ENCODE measurements at regions not wholly inside any gene's neighbourhood (a gene's known extent, or its start where the extent isn't known, plus 50 kb on each side); places are given as distances from the start of the nearest gene placed in this dataset.

DNA sequence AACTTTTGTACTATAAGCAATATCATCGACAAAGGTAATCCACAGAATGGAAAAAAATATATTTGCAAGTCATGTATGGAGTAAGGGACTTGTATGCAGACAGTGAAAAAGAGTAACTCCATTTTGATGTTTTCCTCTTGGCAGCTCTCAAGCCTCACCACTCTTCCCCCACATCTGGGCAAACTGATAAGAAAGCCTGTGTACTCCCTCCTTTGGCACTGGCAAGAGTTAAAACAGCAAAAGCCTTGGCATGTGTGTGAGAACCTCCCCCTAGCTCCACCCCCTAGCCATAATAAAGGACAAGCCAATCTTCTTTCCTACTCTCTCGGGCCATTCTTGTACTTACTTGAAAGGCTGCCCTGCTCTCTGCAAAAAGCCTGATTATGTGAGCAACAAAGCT, 335.2 kb downstream of the LRATD1 start:
- no peaks in the 10 kb centered on the region for H3K4me1 ChIP-seq (ENCODE audit: control insufficient read depth in 3 of 3, insufficient read depth in 2 of 3, low read depth in 1 of 3, low read length in 2 of 3)
- H3K9me3 ChIP-seq (ENCODE audit: control insufficient read depth in 2 of 2, insufficient read depth in 1 of 2, low read depth in 1 of 2, low read length in 1 of 2) = no peaks in the 10 kb centered on the region
- FAIRE-seq (no peak), DNase-seq (no peak)
- no peaks in the 10 kb centered on the region for H3K27me3 ChIP-seq (ENCODE audit: control insufficient read depth in 3 of 3, insufficient read depth in 3 of 3, low read length in 3 of 3)
- no peak overlapping the region for H3K27ac ChIP-seq (ENCODE audit: low read depth in 1 of 3, low read length in 2 of 3)
- no peak overlapping the region for H3K4me3 ChIP-seq (ENCODE audit: low read depth in 1 of 3, low read length in 3 of 3)
- H3K36me3 ChIP-seq (ENCODE audit: control insufficient read depth in 3 of 3, insufficient read depth in 2 of 3, low read depth in 1 of 3, low read length in 3 of 3) = no peaks in the 10 kb centered on the region
- 41 to 45% (median 42%) methylated on average over 2 of the region's 2 CpGs for WGBS, 3 donors

DNA sequence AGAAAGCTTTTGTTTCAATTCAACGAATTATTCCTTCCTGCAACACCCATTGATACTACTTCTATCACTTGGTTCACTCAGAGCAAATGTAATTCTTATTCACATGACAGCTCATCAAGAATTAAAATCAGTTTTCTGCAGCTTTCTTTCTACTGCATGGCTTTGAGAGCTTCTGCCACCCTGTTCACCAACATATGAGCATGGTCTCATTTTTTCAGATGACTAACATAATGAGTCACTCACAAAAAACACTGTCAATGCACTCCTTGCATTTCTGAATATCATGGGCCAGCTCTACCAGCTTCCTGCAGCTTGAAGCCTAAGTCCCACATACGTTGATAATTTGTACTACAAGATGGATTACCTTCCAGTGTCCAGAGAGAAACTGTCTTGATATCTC, 342.9 kb downstream of the LRATD1 start:
- H3K4me1 ChIP-seq (ENCODE audit: control insufficient read depth in 3 of 3, insufficient read depth in 2 of 3, low read depth in 1 of 3, low read length in 2 of 3) = no peaks in the 10 kb centered on the region
- no peak for DNase-seq
- no peaks in the 10 kb centered on the region for H3K9me3 ChIP-seq (ENCODE audit: control insufficient read depth in 2 of 2, insufficient read depth in 1 of 2, low read depth in 1 of 2, low read length in 1 of 2)
- no peak overlapping the region for H3K27ac ChIP-seq (ENCODE audit: low read depth in 1 of 3, low read length in 2 of 3)
- no peaks in the 10 kb centered on the region for H3K27me3 ChIP-seq (ENCODE audit: control insufficient read depth in 3 of 3, insufficient read depth in 3 of 3, low read length in 3 of 3)
- no peak overlapping the region for H3K4me3 ChIP-seq (ENCODE audit: low read depth in 1 of 3, low read length in 3 of 3)
- 50 to 73% (median 57%) methylated on average over 2 of the region's 2 CpGs for WGBS, 3 donors
- no peaks in the 10 kb centered on the region for H3K36me3 ChIP-seq (ENCODE audit: control insufficient read depth in 3 of 3, insufficient read depth in 2 of 3, low read depth in 1 of 3, low read length in 3 of 3)
- FAIRE-seq = no peak

DNA sequence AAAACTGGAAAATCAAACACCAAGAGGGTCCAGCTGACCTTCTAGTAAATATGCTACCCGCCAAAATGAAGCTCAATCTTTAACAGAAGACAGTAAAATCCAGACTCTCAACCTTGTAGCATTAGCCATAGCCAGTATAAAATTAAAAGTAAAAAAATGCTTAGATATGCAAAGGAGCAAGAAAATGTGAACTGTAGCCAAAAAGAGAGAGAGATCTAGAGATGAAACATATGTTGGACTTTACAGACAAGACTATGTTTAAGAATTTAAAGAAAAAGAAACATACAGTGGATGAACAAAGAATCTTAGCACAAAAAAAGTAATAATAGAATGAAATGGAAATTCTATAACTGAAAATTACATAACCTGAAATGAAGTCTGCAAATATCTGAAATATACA, 344.5 kb downstream of the LRATD1 start:
- no peak for FAIRE-seq
- H3K27ac ChIP-seq (ENCODE audit: low read depth in 1 of 3, low read length in 2 of 3) = no peak overlapping the region
- H3K27me3 ChIP-seq (ENCODE audit: control insufficient read depth in 3 of 3, insufficient read depth in 3 of 3, low read length in 3 of 3) = no peaks in the 10 kb centered on the region
- H3K36me3 ChIP-seq (ENCODE audit: control insufficient read depth in 3 of 3, insufficient read depth in 2 of 3, low read depth in 1 of 3, low read length in 3 of 3) = no peaks in the 10 kb centered on the region
- no peaks in the 10 kb centered on the region for H3K4me1 ChIP-seq (ENCODE audit: control insufficient read depth in 3 of 3, insufficient read depth in 2 of 3, low read depth in 1 of 3, low read length in 2 of 3)
- H3K4me3 ChIP-seq (ENCODE audit: low read depth in 1 of 3, low read length in 3 of 3) = no peak overlapping the region
- no peak for DNase-seq
- no peaks in the 10 kb centered on the region for H3K9me3 ChIP-seq (ENCODE audit: control insufficient read depth in 2 of 2, insufficient read depth in 1 of 2, low read depth in 1 of 2, low read length in 1 of 2)
- 61 to 88% (median 68%) methylated on average over 1 of the region's 1 CpG for WGBS, 3 donors

DNA sequence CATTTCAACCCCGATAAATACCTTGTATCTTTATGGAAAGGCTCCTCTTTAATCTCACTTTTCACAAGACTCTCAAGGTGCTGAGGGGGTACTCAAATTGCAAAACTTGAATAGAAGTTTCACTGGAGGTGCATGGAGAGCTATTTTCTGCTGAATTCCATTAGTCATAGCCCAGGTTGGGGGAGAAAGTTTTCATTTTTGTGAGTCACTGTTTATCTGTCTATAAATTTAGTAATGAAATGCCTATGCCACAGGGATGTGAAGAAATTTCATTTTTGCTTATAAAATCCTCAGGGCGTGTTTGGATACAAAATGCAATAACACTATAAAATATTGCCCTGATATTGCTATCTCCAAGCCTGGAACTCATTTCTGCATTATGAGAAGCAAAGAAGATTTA, 346.3 kb downstream of the LRATD1 start:
- Histone ChIP-seq H3K36me3 (ENCODE audit: control insufficient read depth in 3 of 3, insufficient read depth in 2 of 3, low read depth in 1 of 3, low read length in 3 of 3) (no peaks in the 10 kb centered on the region), H3K4me3 (ENCODE audit: low read depth in 1 of 3, low read length in 3 of 3) (no peak overlapping the region), H3K4me1 (ENCODE audit: control insufficient read depth in 3 of 3, insufficient read depth in 2 of 3, low read depth in 1 of 3, low read length in 2 of 3) (no peaks in the 10 kb centered on the region), H3K9me3 (ENCODE audit: control insufficient read depth in 2 of 2, insufficient read depth in 1 of 2, low read depth in 1 of 2, low read length in 1 of 2) (no peaks in the 10 kb centered on the region), H3K27ac (ENCODE audit: low read depth in 1 of 3, low read length in 2 of 3) (no peak overlapping the region), H3K27me3 (ENCODE audit: control insufficient read depth in 3 of 3, insufficient read depth in 3 of 3, low read length in 3 of 3) (no peaks in the 10 kb centered on the region)
- 76 to 90% (median 83%) methylated on average over 2 of the region's 2 CpGs for WGBS, 3 donors
- DNase-seq = no peak
- no peak for FAIRE-seq

DNA sequence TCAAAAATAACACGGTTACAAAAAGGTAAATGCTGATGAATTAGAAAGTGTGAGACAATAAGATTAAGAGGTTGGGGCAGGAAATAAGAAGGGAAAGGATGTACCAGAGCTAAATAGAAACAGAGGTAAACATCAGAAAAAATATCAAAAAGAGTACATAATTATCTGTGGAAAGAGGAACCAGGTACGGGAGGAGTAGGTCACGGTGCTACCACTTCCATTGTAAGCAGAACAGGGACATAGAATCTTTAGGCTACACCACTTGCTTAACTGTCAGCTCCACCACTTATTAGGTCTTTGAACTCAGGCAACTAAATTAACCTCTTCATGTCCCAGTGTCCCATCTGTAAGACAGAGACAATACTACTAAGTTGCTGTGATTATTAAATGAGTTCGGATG, 350.3 kb downstream of the LRATD1 start:
- Histone ChIP-seq H3K36me3 (ENCODE audit: control insufficient read depth in 3 of 3, insufficient read depth in 2 of 3, low read depth in 1 of 3, low read length in 3 of 3) (no peaks in the 10 kb centered on the region), H3K27me3 (ENCODE audit: control insufficient read depth in 3 of 3, insufficient read depth in 3 of 3, low read length in 3 of 3) (no peaks in the 10 kb centered on the region), H3K9me3 (ENCODE audit: control insufficient read depth in 2 of 2, insufficient read depth in 1 of 2, low read depth in 1 of 2, low read length in 1 of 2) (no peaks in the 10 kb centered on the region), H3K27ac (ENCODE audit: low read depth in 1 of 3, low read length in 2 of 3) (no peak overlapping the region), H3K4me3 (ENCODE audit: low read depth in 1 of 3, low read length in 3 of 3) (no peak overlapping the region), H3K4me1 (ENCODE audit: control insufficient read depth in 3 of 3, insufficient read depth in 2 of 3, low read depth in 1 of 3, low read length in 2 of 3) (no peaks in the 10 kb centered on the region)
- FAIRE-seq (no peak), DNase-seq (no peak)
- WGBS, 3 donors = 85 to 91% (median 86%) methylated on average over 4 of the region's 4 CpGs

DNA sequence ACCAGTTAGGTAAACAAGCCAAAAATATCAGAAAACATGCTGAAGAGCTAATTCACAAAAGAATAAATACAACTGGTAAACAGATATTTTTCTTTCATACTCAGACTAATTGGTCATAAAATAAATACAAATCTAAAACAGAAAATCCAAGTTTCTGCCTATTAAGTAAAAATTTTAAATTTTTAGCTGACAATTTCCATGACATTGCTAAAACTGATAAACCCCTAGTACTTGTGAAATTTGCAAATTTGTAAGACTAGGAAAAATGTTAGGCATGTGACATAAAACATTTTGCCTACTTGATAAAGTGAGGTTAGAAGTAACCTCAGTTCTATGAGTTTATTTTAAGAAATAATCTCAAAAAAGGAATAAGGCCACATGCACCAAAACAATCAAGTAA, 356.1 kb downstream of the LRATD1 start:
- no peak for FAIRE-seq
- H3K9me3 ChIP-seq (ENCODE audit: control insufficient read depth in 2 of 2, insufficient read depth in 1 of 2, low read depth in 1 of 2, low read length in 1 of 2) = no peaks in the 10 kb centered on the region

DNA sequence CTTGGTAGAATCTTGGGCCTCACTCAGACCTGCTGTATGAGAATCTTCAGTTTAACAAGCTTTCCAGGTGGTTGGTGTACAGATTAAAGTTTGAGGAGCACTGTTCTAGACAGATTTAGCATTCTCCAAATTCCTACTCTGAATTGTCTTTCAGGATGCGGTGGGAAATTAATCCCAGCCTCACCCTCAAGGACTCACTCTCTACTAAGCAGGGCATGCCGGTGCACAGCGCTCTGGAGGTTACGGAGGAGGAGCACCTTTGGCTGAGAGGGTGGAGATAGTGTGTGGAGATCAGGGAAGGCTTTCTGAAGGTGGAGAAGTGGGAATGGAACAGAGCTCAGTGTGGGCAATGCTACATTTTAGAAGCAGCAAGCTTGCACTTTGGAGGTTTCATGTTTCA, 359.2 kb downstream of the LRATD1 start:
- Histone ChIP-seq H3K9me3 (ENCODE audit: control insufficient read depth in 2 of 2, insufficient read depth in 1 of 2, low read depth in 1 of 2, low read length in 1 of 2) (no peaks in the 10 kb centered on the region), H3K36me3 (ENCODE audit: control insufficient read depth in 3 of 3, insufficient read depth in 2 of 3, low read depth in 1 of 3, low read length in 3 of 3) (no peaks in the 10 kb centered on the region), H3K4me3 (ENCODE audit: low read depth in 1 of 3, low read length in 3 of 3) (no peak overlapping the region), H3K27me3 (ENCODE audit: control insufficient read depth in 3 of 3, insufficient read depth in 3 of 3, low read length in 3 of 3) (peaks cover 0 to 4% (median 0%) of the 10 kb centered on the region in 3 donors), H3K27ac (ENCODE audit: low read depth in 1 of 3, low read length in 2 of 3) (no peak overlapping the region), H3K4me1 (ENCODE audit: control insufficient read depth in 3 of 3, insufficient read depth in 2 of 3, low read depth in 1 of 3, low read length in 2 of 3) (no peaks in the 10 kb centered on the region)
- 75 to 95% (median 85%) methylated on average over 4 of the region's 4 CpGs for WGBS, 3 donors
- no peak for DNase-seq
- no peak for FAIRE-seq

More for the DNA sequence above, 356.1 kb downstream of the LRATD1 start:
- Histone ChIP-seq H3K36me3 (ENCODE audit: control insufficient read depth in 3 of 3, insufficient read depth in 2 of 3, low read depth in 1 of 3, low read length in 3 of 3) (no peaks in the 10 kb centered on the region), H3K4me1 (ENCODE audit: control insufficient read depth in 3 of 3, insufficient read depth in 2 of 3, low read depth in 1 of 3, low read length in 2 of 3) (no peaks in the 10 kb centered on the region), H3K4me3 (ENCODE audit: low read depth in 1 of 3, low read length in 3 of 3) (no peak overlapping the region), H3K27ac (ENCODE audit: low read depth in 1 of 3, low read length in 2 of 3) (no peak overlapping the region), H3K27me3 (ENCODE audit: control insufficient read depth in 3 of 3, insufficient read depth in 3 of 3, low read length in 3 of 3) (no peaks in the 10 kb centered on the region)
- DNase-seq = no peak

DNA sequence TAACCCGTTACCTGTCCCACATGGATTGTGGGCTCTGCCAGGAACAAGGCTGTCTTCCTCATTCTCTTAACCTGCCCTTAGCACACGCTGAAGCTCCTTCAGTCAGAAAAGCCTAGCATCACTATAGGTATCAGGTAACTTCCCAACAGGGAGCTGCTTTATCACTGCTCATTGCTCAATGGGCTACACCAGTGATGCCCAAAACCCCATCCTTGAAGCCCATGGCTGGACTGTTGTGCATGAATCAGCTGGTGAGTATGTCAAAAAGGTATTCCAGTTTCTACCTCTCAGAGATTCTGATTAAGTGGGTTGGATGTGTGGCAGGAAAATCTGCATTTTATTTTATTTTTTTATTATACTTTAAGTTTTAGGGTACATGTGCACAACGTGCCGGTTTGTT, 362.2 kb downstream of the LRATD1 start:
- 85 to 92% (median 86%) methylated on average over 4 of the region's 4 CpGs for WGBS, 3 donors
- no peak for FAIRE-seq
- Histone ChIP-seq H3K27me3 (ENCODE audit: control insufficient read depth in 3 of 3, insufficient read depth in 3 of 3, low read length in 3 of 3) (peaks cover 0 to 4% (median 0%) of the 10 kb centered on the region in 3 donors), H3K27ac (ENCODE audit: low read depth in 1 of 3, low read length in 2 of 3) (no peak overlapping the region), H3K9me3 (ENCODE audit: control insufficient read depth in 2 of 2, insufficient read depth in 1 of 2, low read depth in 1 of 2, low read length in 1 of 2) (no peaks in the 10 kb centered on the region), H3K4me3 (ENCODE audit: low read depth in 1 of 3, low read length in 3 of 3) (no peak overlapping the region), H3K4me1 (ENCODE audit: control insufficient read depth in 3 of 3, insufficient read depth in 2 of 3, low read depth in 1 of 3, low read length in 2 of 3) (no peaks in the 10 kb centered on the region), H3K36me3 (ENCODE audit: control insufficient read depth in 3 of 3, insufficient read depth in 2 of 3, low read depth in 1 of 3, low read length in 3 of 3) (no peaks in the 10 kb centered on the region)
- DNase-seq = no peak

DNA sequence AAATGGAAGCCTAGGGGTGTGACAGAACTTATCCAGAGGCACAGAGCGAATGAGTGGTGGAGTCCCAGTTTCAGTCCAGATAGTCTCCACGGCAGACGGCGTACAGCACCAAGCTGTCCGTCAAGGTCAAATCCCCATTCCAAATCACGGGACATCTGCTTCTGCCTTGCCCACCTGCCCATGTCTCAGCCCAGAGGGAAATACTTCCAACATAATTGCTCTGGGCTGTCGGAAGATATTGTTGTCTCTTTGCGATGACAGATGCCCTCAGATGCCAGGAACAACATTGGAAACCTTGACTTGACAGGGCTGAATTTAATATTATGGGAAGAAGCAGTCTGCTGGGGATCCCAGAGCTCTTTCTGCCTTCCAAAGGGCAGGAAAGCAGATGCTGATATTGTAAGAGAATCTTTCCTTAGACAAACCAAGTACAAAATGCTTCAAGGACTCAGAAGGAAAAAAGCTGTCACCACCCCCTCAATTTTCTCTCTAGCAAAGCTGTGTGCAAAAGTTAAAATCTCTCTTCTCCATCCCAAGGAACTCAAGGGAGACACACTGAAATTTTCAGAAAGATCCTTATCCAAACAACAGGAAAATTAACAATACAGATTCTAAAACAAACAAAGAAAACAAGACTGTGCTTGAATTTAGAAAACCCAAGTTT, 364.0 kb downstream of the LRATD1 start:
- no peaks in the 10 kb centered on the region for H3K36me3 ChIP-seq (ENCODE audit: control insufficient read depth in 3 of 3, insufficient read depth in 2 of 3, low read depth in 1 of 3, low read length in 3 of 3)
- H3K27me3 ChIP-seq (ENCODE audit: control insufficient read depth in 3 of 3, insufficient read depth in 3 of 3, low read length in 3 of 3) = peaks cover 0 to 4% (median 0%) of the 10 kb centered on the region in 3 donors
- no peaks in the 10 kb centered on the region for H3K4me1 ChIP-seq (ENCODE audit: control insufficient read depth in 3 of 3, insufficient read depth in 2 of 3, low read depth in 1 of 3, low read length in 2 of 3)
- no peaks in the 10 kb centered on the region for H3K9me3 ChIP-seq (ENCODE audit: control insufficient read depth in 2 of 2, insufficient read depth in 1 of 2, low read depth in 1 of 2, low read length in 1 of 2)
- no peak overlapping the region for H3K27ac ChIP-seq (ENCODE audit: low read depth in 1 of 3, low read length in 2 of 3)
- 87 to 89% (median 89%) methylated on average over 8 of the region's 8 CpGs for WGBS, 3 donors
- DNase-seq = no peak
- no peak for FAIRE-seq
- H3K4me3 ChIP-seq (ENCODE audit: low read depth in 1 of 3, low read length in 3 of 3) = no peak overlapping the region

All from small intestine (tissue), 7 donors.